ENCODE measurements at regions not wholly inside any gene's neighbourhood (a gene's known extent, or its start where the extent isn't known, plus 50 kb on each side); places are given as distances from the start of the nearest gene placed in this dataset.
A peak's percentile ranks its signal among the peaks of the same experiment; 100 is the strongest.
"Not testable (repeated sequence)": the region's sequence is repeated elsewhere in the genome, so short reads cannot be mapped to it uniquely, and the experiment has no call there.

- no peak for DNase-seq (ENCODE audit: low spot score)
Measured at GRCh38 chr16:47858333-47858982, 297.3 kb downstream of the ABCC12 start.

- DNase-seq (ENCODE audit: low spot score), result no peak
Measured at GRCh38 chr16:47855431-47855830, 300.4 kb downstream of the ABCC12 start.

GRCh38 chr16:47854737-47855136 is 301.1 kb downstream of the ABCC12 start:
- no peak for DNase-seq (ENCODE audit: low spot score)

- DNase-seq (ENCODE audit: low spot score), result no peak
Measured at GRCh38 chr16:47852991-47853390, 302.8 kb downstream of the ABCC12 start.

GRCh38 chr16:47851146-47851545 is 304.6 kb downstream of the ABCC12 start:
- peak; percentile 28 for DNase-seq (ENCODE audit: low spot score)

DNA sequence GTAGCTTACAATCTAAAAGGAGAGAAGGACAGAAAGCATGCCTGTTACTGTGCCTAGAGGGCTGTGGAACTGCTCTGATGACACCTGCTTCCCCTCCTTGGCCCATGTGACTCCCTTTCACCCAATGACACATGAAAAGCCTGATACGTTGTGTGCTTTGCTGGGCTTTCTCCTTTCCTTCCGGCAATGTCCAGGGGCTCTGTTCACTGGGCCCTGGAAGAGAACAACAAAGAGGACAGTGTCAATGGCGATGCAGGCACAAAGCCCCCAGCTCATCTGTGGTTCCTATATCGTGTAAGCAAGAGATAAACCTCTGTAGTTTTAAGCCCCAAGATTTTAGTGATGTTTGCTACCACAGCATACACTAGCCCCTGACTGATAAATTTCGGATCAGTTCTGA is 306.1 kb downstream of the ABCC12 start:
- DNase-seq (ENCODE audit: low spot score), result no peak

DNA sequence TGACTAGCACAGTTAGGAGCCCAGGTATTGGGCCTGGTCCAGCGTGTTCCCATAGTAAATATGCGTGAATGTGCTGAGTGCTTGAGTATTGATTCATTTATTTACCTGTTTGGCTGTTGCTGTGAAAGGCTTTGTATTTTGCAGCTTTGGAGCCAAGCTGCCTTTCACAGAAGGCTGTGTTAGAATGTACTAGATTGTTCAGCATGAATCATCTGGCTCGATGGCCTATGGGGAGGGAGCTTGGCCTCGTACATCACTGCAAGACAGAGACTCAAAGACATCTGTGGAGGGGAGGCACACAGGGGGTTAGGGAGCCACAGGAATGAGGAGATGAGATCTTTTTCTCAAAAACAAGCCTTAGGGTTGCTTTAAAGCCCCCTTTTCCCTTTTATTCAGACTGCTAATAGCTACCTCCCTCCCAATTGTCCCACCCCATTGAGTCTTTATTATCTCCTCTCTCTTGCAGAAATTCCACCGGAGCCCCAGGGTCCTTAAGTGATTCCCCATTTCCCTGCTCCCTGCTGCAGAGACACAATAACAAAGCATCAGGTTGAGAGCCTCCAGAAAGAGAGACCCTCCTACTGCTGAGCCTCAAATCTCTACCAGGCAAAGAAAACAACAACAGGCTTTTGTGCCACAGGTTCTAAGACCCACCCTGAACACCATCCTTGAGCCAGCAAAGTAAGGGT is 307.2 kb downstream of the ABCC12 start:
- DNase-seq (ENCODE audit: low spot score), result peak; percentile 45

GRCh38 chr16:47847220-47847970 is 308.4 kb downstream of the ABCC12 start:
- DNase-seq (ENCODE audit: low spot score), result no peak

GRCh38 chr16:47834485-47835024 is 321.2 kb downstream of the ABCC12 start:
- no peak for DNase-seq (ENCODE audit: low spot score)

- DNase-seq (ENCODE audit: low spot score), result no peak
Measured at GRCh38 chr16:47833771-47834170, 322.0 kb downstream of the ABCC12 start.

- no peak for DNase-seq (ENCODE audit: low spot score)
Measured at GRCh38 chr16:47829850-47830600, 325.8 kb downstream of the ABCC12 start.

GRCh38 chr16:47826070-47826469 is 329.7 kb downstream of the ABCC12 start:
- no peak for DNase-seq (ENCODE audit: low spot score)

DNA sequence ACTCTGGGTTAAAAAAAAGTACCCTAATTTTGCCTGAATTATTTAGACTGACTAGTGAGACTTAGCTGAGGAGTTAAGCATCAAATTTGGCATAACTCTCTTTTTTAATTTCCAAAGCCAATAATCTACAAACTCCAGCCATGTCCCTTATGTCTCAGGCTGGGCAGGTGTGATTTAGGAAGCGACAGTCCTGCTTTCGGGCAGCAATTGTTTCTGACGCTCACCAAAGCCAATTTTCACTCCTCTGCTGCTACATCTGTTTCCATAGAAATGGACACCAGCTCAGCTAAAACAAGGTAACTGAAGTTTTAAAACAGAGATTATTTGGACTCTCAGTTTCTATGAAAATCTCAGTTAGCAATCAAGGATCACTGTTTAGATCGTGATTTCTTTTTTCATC is 338.7 kb downstream of the ABCC12 start:
- no peak for DNase-seq (ENCODE audit: low spot score)

- no peak for DNase-seq (ENCODE audit: low spot score)
Measured at GRCh38 chr16:47816511-47816910, 339.3 kb downstream of the ABCC12 start.

- DNase-seq (ENCODE audit: low spot score), result no peak
Measured at GRCh38 chr16:47815655-47816054, 340.1 kb downstream of the ABCC12 start.

GRCh38 chr16:47811758-47812157 is 344.0 kb downstream of the ABCC12 start:
- DNase-seq (ENCODE audit: low spot score), result not testable (repeated sequence)

- DNase-seq (ENCODE audit: low spot score), result no peak
Measured at GRCh38 chr16:47806309-47806847, 345.2 kb downstream of the PHKB start.

GRCh38 chr16:47787696-47788095 is 326.6 kb downstream of the PHKB start:
- peak; percentile 55 for DNase-seq (ENCODE audit: low spot score)

DNA sequence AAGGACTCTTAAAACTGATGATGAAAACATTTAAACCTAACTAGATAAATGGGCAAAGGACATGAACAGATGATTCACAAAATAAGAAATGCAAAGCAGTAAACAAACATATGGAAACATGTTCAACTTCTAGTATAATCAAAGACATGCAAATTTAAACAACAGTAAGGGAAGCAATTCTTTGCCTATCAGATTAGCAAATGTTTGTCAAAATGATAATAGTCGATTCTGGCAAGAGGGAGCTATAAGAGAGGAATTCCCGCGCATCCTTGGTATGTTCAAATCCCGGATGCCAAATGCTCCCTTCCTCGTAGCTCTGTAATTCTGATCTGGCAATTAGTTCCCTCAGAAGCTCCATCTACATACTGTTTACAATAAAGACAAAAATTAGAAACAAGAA is 320.5 kb downstream of the PHKB start:
- DNase-seq (ENCODE audit: low spot score), result no peak

DNA sequence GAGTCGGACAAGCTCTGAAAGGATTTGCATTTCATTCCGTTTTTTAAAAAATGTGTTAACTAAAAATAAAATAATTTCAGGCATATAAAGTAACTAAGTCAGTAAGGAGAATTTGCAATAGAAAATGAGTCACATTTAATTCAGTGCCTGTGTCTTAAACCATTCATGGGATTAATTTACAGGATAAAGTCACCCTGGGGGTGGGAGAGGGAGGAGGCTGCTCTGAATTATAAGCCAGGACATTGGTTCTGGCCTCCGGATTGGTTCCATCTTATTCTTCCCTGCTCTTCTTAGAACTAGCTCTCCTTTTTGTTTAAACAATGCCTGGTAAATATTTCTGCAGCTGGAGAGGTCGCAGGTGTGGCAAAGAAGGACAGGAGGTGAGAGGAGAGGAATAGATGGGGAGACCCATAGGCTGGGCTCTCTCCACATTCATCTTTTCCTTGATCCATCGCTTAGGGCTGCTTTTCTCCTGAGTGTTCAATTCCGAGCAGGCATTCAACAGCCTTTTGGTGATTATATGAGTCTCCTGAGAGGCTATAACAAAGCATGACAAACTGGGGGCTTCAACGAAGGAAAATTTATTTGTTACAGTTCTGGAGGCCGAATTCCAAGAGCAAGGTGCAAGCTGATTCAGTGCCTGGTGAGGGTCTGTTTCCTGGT is 319.2 kb downstream of the PHKB start:
- DNase-seq (ENCODE audit: low spot score), result no peak
